OCI-LY7 (cell line): ENCODE measurements at regions not wholly inside any gene's neighbourhood (a gene's known extent, or its start where the extent isn't known, plus 50 kb on each side); places are given as distances from the start of the nearest gene placed in this dataset.

Experiments used
- EZH2phosphoT487 ChIP-seq: fragments of 200-600 bp; sonication (generic); IDR thresholded peaks from 2 replicates; pipeline ENCODE4 v1.6.1; 2018; ENCODE audit warnings: low read depth, borderline replicate concordance, mild to moderate bottlenecking, mixed run types, antibody characterized with exemption, low read length, moderate library complexity, mixed read lengths
- TF ChIP-seq, protein P1 (sequence below): fragments of 200-600 bp; sonication (generic); conservative IDR thresholded peaks from 2 replicates; pipeline ENCODE4 v1.5.1; 2014; ENCODE audit warnings: mild to moderate bottlenecking, antibody characterized with exemption, low read length, moderate library complexity, mixed read lengths

DNA sequence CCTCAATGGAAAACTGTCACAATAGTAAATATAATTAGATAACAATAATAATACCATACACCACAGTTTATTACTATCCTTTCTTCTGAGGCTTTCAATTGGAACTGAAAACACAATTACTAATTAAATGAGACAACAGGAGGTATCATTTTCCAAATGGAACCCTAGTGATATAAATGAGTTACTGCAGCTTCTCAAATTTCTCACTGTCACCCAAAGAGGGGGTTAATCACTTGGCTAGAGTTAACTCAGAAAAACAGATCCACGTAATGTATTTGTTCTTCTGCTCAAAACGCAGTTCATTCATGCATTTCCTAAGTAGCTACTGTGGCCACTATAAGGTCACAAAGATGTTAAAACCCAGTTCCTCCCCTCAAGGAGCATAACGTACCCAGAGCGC lies 120.9 kb upstream of the FOXN3 start:
- TF ChIP-seq, protein P1, sequence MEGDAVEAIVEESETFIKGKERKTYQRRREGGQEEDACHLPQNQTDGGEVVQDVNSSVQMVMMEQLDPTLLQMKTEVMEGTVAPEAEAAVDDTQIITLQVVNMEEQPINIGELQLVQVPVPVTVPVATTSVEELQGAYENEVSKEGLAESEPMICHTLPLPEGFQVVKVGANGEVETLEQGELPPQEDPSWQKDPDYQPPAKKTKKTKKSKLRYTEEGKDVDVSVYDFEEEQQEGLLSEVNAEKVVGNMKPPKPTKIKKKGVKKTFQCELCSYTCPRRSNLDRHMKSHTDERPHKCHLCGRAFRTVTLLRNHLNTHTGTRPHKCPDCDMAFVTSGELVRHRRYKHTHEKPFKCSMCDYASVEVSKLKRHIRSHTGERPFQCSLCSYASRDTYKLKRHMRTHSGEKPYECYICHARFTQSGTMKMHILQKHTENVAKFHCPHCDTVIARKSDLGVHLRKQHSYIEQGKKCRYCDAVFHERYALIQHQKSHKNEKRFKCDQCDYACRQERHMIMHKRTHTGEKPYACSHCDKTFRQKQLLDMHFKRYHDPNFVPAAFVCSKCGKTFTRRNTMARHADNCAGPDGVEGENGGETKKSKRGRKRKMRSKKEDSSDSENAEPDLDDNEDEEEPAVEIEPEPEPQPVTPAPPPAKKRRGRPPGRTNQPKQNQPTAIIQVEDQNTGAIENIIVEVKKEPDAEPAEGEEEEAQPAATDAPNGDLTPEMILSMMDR = peak; percentile 46
- TF ChIP-seq EZH2phosphoT487 = no peak
